NCI-H1417 (cell line): ENCODE measurements at regions not wholly inside any gene's neighbourhood (a gene's known extent, or its start where the extent isn't known, plus 50 kb on each side); places are given as distances from the start of the nearest gene placed in this dataset.
A peak's percentile ranks its signal among the peaks of the same experiment; 100 is the strongest.

Experiments used
- DNase-seq, 3 experiments: peaks; one replicate each; lab custom pipeline; 2025; lab: John Stamatoyannopoulos, UW

GRCh38 chr7:20021066-20021465 is 196.1 kb downstream of the MACC1 start:
- DNase-seq: no peak

GRCh38 chr7:20019757-20020432 is 197.3 kb downstream of the MACC1 start:
- DNase-seq: no peak

GRCh38 chr7:20016669-20017068 is 200.5 kb downstream of the MACC1 start:
- no peak for DNase-seq

DNA sequence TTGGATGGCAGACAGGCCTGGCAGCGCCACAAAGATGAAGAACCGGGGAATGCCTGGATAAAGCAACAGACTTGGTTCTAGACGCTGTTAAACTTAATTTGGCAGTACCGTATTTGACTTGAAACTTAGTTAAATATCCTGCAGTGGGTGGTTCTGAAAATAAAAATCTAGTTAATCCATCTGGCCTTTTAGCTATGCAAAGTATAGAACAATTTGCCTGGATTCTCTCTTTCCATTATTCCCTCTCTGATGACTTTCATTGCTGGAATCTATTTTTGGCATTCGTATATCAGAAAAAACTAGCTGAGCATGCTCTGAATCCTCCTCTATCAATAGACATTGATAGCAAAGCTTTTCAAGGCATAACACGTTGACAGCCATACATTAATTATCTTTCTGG is 203.6 kb downstream of the MACC1 start:
- DNase-seq: no peak

DNA sequence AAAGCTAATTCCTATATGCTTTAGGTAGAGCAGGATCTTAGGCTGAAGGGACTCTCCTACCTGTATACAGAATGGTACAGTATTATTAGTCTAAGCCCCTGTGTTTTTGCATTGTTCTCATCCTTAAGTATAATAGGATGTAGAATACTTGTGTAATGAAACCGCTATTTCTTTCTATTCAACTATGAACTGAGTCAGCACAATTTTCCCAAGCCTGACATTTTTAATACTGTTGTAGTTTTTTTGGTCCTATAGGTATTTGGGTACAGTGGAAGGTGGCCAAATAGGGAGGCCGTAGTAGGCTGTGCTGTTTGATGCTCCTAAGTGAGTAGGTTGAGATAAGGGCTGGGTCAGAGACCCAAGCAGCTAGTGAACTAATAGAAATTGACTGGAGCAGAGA is 205.1 kb downstream of the MACC1 start:
- no peak for DNase-seq

DNA sequence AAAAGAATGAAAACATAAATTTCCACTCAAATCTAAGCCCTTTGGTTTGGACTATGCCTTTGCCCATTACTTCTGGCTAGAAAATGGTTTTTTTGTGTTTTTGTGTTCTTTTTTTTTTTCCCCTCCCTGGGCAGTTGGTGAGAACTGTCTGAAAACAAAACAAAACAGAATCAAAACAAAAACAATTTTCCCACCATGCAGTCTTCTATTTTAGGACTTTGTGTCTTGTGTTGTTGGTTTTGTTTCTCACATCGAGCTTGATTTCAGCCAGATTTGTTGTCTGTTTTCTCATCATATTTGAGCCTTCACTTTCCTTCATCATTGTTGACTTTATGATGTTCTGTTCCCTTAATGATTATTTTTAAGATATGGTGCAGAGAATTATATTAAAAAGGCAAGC is 206.3 kb downstream of the MACC1 start:
- DNase-seq: no peak

- no peak for DNase-seq
These were observed 209.7 kb downstream of the MACC1 start for GRCh38 chr7:20007510-20007909.

DNA sequence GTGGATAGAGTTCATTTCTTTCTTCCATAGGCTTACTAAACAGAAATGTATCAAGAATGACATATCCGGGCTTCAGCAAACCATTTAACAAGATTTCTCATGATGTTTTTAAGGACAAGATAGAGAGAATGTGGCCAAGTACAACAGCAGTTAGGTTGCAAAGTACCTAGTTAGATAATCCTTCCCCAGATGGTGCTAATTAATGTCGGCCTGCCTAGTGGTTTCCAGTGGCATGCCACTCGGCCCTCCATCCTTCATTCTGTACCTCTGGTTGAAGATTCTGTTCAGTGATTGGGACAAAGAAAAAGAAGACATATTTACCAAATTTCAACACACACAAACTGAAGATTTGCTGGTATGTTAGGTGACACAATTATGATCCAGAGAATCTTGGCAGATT is 212.1 kb downstream of the MACC1 start:
- DNase-seq: no peak

DNA sequence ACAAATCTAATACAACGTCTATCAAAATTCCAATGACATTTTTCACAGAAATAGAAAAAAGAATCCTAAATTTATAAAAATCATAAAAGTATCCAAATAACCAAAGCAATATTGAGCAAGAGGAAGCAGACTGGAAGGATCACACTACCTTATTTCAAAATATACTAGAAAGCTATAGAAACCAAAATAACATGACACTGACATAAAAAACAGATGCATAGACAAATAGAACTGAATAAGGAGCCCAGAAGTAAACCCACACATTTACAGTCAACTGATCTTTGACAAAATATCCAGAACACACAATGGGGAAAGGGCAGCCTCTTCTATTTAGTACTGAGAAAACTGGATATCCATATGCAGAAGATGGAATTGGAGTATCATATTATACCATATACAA is 217.5 kb downstream of the MACC1 start:
- DNase-seq: no peak

- no peak for DNase-seq
These were observed 218.5 kb upstream of the TMEM196 start for GRCh38 chr7:19991936-19992335.

- DNase-seq: no peak
These were observed 216.5 kb upstream of the TMEM196 start for GRCh38 chr7:19989906-19990305.

DNA sequence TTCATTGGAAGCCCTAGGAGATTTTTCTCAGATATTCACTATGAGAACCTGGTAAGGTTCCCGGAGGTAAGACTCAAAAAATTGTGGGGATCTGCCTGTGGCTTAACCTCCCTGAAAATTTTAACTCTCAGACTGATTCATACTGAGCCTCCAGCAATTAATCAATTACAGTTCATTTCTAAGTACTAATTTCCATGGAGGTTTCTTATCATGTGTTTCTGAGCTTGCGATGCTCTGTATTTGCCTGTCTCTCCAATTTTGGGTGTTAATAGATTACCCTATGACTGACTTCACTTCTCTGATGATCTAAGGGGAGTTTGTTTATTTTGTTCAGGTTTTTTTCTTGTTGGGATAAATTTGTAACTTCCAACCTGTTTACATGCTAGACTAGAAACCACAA is 215.4 kb upstream of the TMEM196 start:
- DNase-seq: no peak

GRCh38 chr7:19984231-19984632 is 210.8 kb upstream of the TMEM196 start:
- peak in 1 of 3 experiments; percentile 14 for DNase-seq

- DNase-seq: peak in 1 of 3 experiments; percentile 66
These were observed 209.7 kb upstream of the TMEM196 start for GRCh38 chr7:19982841-19983835.

DNA sequence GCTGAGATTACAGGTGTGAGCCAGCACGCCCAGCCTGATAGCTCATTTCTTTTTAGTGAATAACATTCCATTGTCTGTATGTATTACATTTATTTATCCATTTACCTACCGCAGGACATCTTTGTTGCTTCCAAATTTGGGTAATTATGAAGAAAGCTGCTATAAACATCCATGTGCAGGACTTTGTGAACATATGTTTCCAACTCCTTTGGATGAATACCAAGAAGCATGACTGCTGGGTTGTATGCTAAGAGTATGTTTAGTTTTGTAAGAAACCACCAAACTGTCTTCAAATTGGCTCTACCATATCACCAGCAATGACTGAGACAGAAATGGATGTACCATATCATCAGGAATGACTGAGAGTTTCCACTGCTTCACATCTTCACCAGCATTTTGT is 200.2 kb upstream of the TMEM196 start:
- DNase-seq: no peak

DNA sequence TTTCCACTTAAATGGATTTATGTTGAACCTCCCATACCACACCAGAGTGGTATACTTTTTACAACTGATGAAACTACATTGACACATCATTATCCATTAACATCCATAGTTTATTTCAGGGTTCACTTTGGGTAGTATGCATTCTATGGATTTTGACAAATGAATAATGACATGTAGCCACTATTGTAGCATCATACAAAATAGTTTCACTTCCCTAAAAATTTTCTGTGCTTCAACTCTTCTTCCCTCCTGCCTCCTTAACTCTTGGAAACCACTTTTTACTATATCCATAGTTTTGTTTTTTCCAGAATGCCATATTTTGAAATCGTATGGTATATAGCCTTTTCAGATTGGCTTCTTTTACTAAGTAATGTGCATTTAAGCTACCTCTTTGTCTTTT is 199.5 kb upstream of the TMEM196 start:
- no peak for DNase-seq

GRCh38 chr7:19971956-19972355 is 198.5 kb upstream of the TMEM196 start:
- no peak for DNase-seq

- DNase-seq: no peak
These were observed 197.1 kb upstream of the TMEM196 start for GRCh38 chr7:19970514-19970913.

DNA sequence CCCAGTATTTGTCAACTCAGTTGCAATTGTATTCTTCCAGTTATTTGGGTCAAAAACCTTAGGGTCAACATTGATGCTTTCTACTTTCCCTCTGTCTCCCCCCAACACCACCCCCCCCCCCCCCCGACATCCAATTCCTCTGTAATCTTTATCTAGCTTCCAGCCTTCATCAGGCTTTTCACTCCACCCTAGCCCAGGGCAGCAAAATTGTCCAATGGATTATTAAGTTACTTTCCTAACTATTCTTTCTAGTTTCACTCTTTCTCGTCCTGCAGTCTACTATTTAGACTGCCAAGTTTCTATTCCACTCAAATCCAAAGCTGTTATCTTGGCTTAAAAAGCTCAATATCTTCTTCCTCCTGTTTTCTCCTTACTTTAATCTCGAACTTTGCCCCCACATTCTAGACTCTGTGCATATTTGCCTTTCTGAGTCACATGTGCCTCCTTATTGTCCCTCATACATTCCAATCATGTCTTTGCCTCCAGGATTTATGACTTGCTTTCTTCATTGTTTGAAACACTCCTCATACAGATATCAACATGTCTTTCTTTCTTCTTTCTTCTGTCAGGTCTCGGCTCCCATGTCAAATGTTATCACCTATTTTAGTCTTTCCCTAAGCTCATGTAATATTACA is 196.6 kb upstream of the TMEM196 start:
- DNase-seq: no peak

DNA sequence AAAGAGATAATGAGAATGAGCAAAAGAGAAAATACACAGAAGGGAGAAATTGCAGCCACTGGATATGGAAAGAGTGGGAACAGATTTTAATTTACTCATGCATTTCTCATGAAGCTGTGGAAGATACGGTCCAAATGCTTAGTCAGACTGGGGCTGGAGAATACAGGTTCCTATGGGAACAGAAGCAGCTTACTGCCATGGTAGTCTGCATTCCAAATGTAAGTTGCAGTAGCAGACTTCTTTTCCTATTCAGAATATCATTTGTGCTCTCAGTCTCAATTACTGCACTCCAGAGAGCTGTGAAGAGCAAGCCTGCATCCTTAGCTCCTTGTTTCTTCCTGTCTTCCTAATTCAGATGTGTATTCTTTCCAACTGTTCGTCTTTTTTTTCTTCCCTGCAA is 190.8 kb upstream of the TMEM196 start:
- DNase-seq: no peak

DNA sequence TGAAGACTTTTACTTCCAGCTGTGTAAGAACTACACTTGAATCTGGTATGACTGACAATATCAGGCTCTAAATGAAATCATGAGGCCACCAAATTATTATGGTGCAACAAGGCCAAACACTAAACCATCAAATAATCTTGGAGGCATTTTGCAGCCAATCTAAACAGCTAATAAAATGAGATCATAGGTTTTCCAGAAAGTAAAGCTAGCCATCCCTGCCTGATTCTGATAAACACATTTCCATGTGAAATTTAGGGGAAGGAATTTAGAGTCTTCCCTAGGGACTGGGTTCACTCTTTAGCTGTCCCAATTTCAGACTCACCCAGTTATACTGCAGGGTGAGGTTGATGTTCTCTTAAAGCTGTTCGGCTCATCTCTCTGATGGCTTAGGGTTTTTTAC is 190.3 kb upstream of the TMEM196 start:
- DNase-seq: no peak

- DNase-seq: no peak
These were observed 185.0 kb upstream of the TMEM196 start for GRCh38 chr7:19958309-19958896.
